Heart left ventricle (tissue), 13 donors: ENCODE measurements at regions not wholly inside any gene's neighbourhood (a gene's known extent, or its start where the extent isn't known, plus 50 kb on each side); places are given as distances from the start of the nearest gene placed in this dataset.

Experiments
- CTCF ChIP-seq, 12 donors: fragments of 200-600 bp; sonication (generic) in 4 of 12; IDR thresholded peaks; one replicate each; pipeline versions ENCODE4 v1.5.0 to v1.8.0; 2018 to 2022; ENCODE audit warnings: antibody characterized with exemption in 12 of 12, mild to moderate bottlenecking in 5 of 12
- POLR2A ChIP-seq, 2 donors: fragments of 450-650 bp; IDR thresholded peaks; one replicate each; pipeline ENCODE4 v1.6.1; 2017; ENCODE audit warnings: antibody characterized with exemption in 2 of 2, mild to moderate bottlenecking in 2 of 2, moderate library complexity in 2 of 2
- donor health status: ischemic (EF 13 %, LVEDD 7.1; RV severe dilation, severe dysfunction).
- donor health status: DM: no; HTN: yes; CAD: no.
- donor health status: DM: no; HTN: no; CAD: no.
- donor health status: ischemic (EF 25% LVEDD 6.9; RV normal size, moderate dysfunction).
- donor health status: ischemic (EF 25% LVEDD 5.7; RV mildly dilated, moderate dysfunction).
- donor health status: ischemic (EF 35%, LVEDD 5.7; RV mildly dilated, moderate dysfunction).
- donor health status: nonischemic (EF 11% LVEDD 7.7; RV severe dilation, severe dysfunction).
- donor health status: DM: yes; HTN: yes; CAD: no.
- donor health status: PGD.
- donor health status: ischemic (EF 29% LVEDD 5.4; RV normal size, mild dysfunction).
- donor health status: nonischemic (EF 23%, LVEDD 6.1; RV moderate dilation, normal function).

DNA sequence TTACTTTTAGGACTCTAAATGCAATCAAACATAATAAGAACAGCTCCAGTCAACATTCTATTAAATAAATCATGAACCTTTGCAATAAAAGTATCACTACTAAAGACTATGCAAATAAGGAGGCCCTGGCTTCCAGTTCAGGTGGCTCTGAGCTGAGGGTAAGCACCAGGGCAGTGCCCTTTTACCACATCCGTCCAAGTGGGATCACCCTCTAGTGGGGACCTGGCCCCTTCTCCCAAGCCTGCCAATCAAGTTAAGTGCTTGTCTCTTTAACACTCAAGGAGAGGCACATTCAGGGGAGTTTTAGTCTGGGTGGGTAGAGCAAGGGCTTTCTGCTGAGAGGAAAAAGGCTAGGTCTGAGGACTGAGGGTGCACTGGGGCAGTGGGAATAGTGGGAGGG lies 161.4 kb downstream of the TMEM200A start:
- TF ChIP-seq CTCF (IDR thresholded peaks at IDR 0.05) = no peak
- TF ChIP-seq POLR2A (IDR thresholded peaks at IDR 0.05) = no peak
